ENCODE measurements at regions not wholly inside any gene's neighbourhood (a gene's known extent, or its start where the extent isn't known, plus 50 kb on each side); places are given as distances from the start of the nearest gene placed in this dataset.
"Not testable (repeated sequence)": the region's sequence is repeated elsewhere in the genome, so short reads cannot be mapped to it uniquely, and the experiment has no call there.

DNA sequence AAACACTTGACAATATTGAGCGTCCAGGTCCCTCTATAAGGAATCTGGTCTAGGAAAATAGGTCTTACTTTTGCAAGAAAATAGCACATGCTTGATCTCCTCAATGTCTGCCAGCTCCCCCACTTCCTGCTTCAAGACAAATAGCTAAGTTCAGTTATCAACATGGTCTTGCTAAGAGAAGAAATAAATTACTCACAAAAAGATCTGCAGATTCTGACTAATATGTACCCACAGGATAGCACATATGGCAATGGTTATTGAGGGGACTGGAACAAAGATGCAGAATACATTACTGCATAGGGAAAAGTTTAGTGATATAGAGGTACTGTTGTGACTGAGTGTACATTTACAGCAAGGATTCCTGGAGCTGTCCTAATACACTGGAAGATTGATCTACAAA is 457.5 kb upstream of the GRID2 start:
- H3K27ac ChIP-seq (ENCODE audit: low read depth, low read length) = no peak overlapping the region
- no peaks in the 10 kb centered on the region for H3K36me3 ChIP-seq (ENCODE audit: insufficient read depth, low read length)
- H3K9me3 ChIP-seq (ENCODE audit: low read depth, low read length) = peaks cover 2% of the 10 kb centered on the region
- H4K20me1 ChIP-seq (ENCODE audit: insufficient read depth, low read length) = no peaks in the 10 kb centered on the region
- H3K27me3 ChIP-seq (ENCODE audit: insufficient read depth, low read length) = no peaks in the 10 kb centered on the region
- no peak for DNase-seq (ENCODE audit: insufficient read length, low spot score, missing footprints)
- no peak overlapping the region for H2AFZ ChIP-seq (ENCODE audit: low read length)
- H3K4me2 ChIP-seq (ENCODE audit: insufficient read depth, low read length) = no peak overlapping the region
- H3K4me1 ChIP-seq (ENCODE audit: insufficient read depth, low read length) = no peaks in the 10 kb centered on the region
- H3K79me2 ChIP-seq (ENCODE audit: insufficient read depth, low read length) = no peaks in the 10 kb centered on the region
- no peak overlapping the region for H3K4me3 ChIP-seq (ENCODE audit: insufficient read depth, low read length)
- TF ChIP-seq, protein P1, sequence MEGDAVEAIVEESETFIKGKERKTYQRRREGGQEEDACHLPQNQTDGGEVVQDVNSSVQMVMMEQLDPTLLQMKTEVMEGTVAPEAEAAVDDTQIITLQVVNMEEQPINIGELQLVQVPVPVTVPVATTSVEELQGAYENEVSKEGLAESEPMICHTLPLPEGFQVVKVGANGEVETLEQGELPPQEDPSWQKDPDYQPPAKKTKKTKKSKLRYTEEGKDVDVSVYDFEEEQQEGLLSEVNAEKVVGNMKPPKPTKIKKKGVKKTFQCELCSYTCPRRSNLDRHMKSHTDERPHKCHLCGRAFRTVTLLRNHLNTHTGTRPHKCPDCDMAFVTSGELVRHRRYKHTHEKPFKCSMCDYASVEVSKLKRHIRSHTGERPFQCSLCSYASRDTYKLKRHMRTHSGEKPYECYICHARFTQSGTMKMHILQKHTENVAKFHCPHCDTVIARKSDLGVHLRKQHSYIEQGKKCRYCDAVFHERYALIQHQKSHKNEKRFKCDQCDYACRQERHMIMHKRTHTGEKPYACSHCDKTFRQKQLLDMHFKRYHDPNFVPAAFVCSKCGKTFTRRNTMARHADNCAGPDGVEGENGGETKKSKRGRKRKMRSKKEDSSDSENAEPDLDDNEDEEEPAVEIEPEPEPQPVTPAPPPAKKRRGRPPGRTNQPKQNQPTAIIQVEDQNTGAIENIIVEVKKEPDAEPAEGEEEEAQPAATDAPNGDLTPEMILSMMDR (IDR thresholded peaks at IDR 0.05; ENCODE audit: extremely low read depth, low read depth, low read length) = no peak

DNA sequence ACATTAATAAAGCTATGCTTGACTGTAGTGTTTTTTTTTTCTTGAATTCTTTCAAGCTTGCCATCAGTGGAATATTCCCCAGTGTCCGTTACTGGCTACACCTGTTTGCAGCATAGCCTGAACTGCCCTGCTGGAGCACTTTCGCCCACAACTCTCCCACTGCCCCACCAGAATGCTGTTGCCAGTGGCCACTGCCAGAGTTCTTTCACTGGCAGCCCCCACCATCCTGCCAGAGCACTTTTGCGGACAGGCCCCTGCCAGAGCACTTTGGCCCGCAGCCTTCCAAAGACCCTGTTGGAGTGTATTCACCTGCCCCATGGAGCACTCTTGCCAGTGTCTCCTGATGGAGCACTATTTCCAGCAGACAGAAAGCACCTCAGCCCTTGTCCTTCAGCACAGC is 452.3 kb upstream of the GRID2 start:
- H3K27ac ChIP-seq (ENCODE audit: low read depth, low read length) = no peak overlapping the region
- no peak overlapping the region for H2AFZ ChIP-seq (ENCODE audit: low read length)
- no peaks in the 10 kb centered on the region for H3K27me3 ChIP-seq (ENCODE audit: insufficient read depth, low read length)
- no peak overlapping the region for H3K4me2 ChIP-seq (ENCODE audit: insufficient read depth, low read length)
- H4K20me1 ChIP-seq (ENCODE audit: insufficient read depth, low read length) = no peaks in the 10 kb centered on the region
- H3K9me3 ChIP-seq (ENCODE audit: low read depth, low read length) = peaks cover 2% of the 10 kb centered on the region
- TF ChIP-seq, protein P1 (IDR thresholded peaks at IDR 0.05; ENCODE audit: extremely low read depth, low read depth, low read length) = no peak
- no peak for DNase-seq (ENCODE audit: insufficient read length, low spot score, missing footprints)
- H3K36me3 ChIP-seq (ENCODE audit: insufficient read depth, low read length) = no peaks in the 10 kb centered on the region
- H3K4me3 ChIP-seq (ENCODE audit: insufficient read depth, low read length) = no peak overlapping the region
- no peaks in the 10 kb centered on the region for H3K79me2 ChIP-seq (ENCODE audit: insufficient read depth, low read length)
- H3K4me1 ChIP-seq (ENCODE audit: insufficient read depth, low read length) = no peaks in the 10 kb centered on the region

DNA sequence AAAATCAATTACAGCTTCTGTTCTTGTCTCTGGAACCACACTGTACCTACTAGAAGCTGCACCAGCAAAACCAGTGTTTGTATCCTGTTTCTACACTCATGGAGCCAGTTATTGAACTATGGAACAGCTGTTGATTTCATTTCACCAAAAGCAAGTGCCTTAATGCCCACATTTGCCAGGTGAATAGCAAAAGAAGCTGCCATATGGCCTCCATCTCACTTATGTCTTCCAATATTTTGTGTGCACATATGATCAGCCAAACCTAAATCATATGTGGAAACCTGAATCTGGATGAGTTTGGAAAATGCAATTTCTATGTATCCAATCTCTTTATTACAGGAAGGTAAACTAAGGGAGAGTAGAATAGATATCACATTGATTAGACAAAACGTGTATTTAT is 415.8 kb upstream of the GRID2 start:
- Histone ChIP-seq H3K9me3 (ENCODE audit: low read depth, low read length) (no peaks in the 10 kb centered on the region), H3K27ac (ENCODE audit: low read depth, low read length) (no peak overlapping the region), H3K4me3 (ENCODE audit: insufficient read depth, low read length) (no peak overlapping the region), H3K4me2 (ENCODE audit: insufficient read depth, low read length) (no peak overlapping the region), H3K4me1 (ENCODE audit: insufficient read depth, low read length) (no peaks in the 10 kb centered on the region), H4K20me1 (ENCODE audit: insufficient read depth, low read length) (no peaks in the 10 kb centered on the region), H2AFZ (ENCODE audit: low read length) (no peak overlapping the region), H3K79me2 (ENCODE audit: insufficient read depth, low read length) (no peaks in the 10 kb centered on the region), H3K27me3 (ENCODE audit: insufficient read depth, low read length) (no peaks in the 10 kb centered on the region), H3K36me3 (ENCODE audit: insufficient read depth, low read length) (no peaks in the 10 kb centered on the region)
- TF ChIP-seq, protein P1 (IDR thresholded peaks at IDR 0.05; ENCODE audit: extremely low read depth, low read depth, low read length) = no peak
- DNase-seq (ENCODE audit: insufficient read length, low spot score, missing footprints) = no peak

DNA sequence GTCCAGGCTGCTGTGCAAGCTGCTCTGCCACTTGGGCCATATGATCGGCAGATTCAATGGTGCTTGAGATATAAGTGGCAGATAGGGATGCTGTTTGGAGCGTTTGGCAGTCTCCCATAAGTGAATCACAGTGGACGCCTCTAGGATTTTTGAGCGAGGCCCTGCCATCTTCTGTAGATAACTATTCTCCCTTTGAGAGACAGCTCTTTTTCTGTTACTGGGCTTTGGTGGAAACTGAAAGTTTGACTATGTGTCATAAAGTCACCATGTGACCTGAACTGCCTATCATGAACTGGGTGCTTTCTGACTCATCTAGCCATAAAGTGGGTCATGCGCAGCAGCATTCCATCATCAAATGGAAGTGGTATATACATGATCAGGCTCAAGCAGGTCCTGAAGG is 412.5 kb upstream of the GRID2 start:
- not testable (repeated sequence) for H3K4me1 ChIP-seq (ENCODE audit: insufficient read depth, low read length); H2AFZ ChIP-seq (ENCODE audit: low read length); H3K79me2 ChIP-seq (ENCODE audit: insufficient read depth, low read length); H3K27me3 ChIP-seq (ENCODE audit: insufficient read depth, low read length); H3K36me3 ChIP-seq (ENCODE audit: insufficient read depth, low read length); H3K9me3 ChIP-seq (ENCODE audit: low read depth, low read length); DNase-seq (ENCODE audit: insufficient read length, low spot score, missing footprints); H3K4me3 ChIP-seq (ENCODE audit: insufficient read depth, low read length); H3K4me2 ChIP-seq (ENCODE audit: insufficient read depth, low read length); H3K27ac ChIP-seq (ENCODE audit: low read depth, low read length); H4K20me1 ChIP-seq (ENCODE audit: insufficient read depth, low read length)

DNA sequence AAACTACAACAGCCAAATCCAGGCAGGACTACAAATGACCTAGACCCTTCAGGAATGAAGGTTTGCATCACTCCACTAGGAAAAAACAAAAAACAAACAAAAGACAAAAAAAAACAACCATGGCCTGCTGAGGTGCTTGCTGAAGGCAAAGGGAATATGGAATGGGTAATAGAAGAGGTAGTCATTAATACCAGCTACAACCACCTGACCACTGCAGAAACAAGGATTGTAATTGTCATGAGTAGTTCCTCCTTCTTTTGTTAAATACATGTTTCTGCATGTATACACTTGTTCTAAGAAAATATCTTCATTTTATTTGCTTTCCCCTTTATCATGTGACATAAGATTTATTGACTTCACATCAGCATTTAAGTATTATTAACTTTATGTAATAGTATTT is 409.8 kb upstream of the GRID2 start:
- H4K20me1 ChIP-seq (ENCODE audit: insufficient read depth, low read length) = no peaks in the 10 kb centered on the region
- TF ChIP-seq, protein P1 (IDR thresholded peaks at IDR 0.05; ENCODE audit: extremely low read depth, low read depth, low read length) = no peak
- no peaks in the 10 kb centered on the region for H3K36me3 ChIP-seq (ENCODE audit: insufficient read depth, low read length)
- H3K4me2 ChIP-seq (ENCODE audit: insufficient read depth, low read length) = no peak overlapping the region
- no peak for DNase-seq (ENCODE audit: insufficient read length, low spot score, missing footprints)
- no peak overlapping the region for H3K4me3 ChIP-seq (ENCODE audit: insufficient read depth, low read length)
- no peaks in the 10 kb centered on the region for H3K9me3 ChIP-seq (ENCODE audit: low read depth, low read length)
- no peaks in the 10 kb centered on the region for H3K79me2 ChIP-seq (ENCODE audit: insufficient read depth, low read length)
- H3K4me1 ChIP-seq (ENCODE audit: insufficient read depth, low read length) = no peaks in the 10 kb centered on the region
- H3K27ac ChIP-seq (ENCODE audit: low read depth, low read length) = no peak overlapping the region
- no peaks in the 10 kb centered on the region for H3K27me3 ChIP-seq (ENCODE audit: insufficient read depth, low read length)
- H2AFZ ChIP-seq (ENCODE audit: low read length) = no peak overlapping the region

Measured in osteoblast (primary cell).